ENCODE measurements at regions not wholly inside any gene's neighbourhood (a gene's known extent, or its start where the extent isn't known, plus 50 kb on each side); places are given as distances from the start of the nearest gene placed in this dataset.

DNA sequence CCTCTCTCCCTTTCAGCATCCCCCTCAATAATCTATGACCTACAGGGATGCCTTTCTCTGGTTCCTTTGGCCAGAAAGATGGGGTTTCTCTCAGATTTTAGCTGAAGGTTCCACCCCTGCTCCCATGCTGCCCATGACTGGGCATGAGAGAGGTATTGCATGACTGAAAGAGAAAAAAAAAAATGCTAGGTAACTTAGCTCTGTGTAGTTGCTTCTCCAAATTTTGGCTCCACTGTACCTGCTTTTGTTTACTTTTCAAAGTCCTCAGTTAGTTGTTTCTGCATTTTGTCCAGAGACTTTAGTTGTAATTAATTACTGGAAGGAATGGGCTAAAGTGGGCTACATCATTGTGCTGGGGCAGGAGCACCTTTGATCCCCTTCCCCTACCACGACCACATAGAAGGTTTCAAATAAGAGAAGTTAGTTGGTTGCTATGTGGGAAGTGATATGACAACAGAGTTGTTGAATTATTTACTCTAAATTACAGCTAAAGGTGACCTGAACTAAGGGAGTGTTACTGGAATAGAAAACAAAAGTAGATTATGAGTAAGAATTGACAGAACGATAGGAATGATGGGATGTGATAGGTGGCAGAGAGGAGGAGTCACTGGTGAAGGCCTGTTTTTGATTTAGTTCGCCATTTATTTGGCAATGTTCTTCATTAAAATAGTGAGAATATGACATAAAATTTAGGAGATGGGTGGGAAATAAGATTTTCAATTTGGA lies 605.4 kb upstream of the NR2F2 start:
- no peaks in the 10 kb centered on the region for H3K27me3 ChIP-seq (replicated peaks in 1 of 4; ENCODE audit: control insufficient read depth in 3 of 4, extremely low read depth in 1 of 4, insufficient read depth in 3 of 4, low read length in 3 of 4)
- H3K4ac ChIP-seq (replicated peaks; ENCODE audit: insufficient read length, low read depth, low read length) = no peak overlapping the region
- no peak overlapping the region for H2BK12ac ChIP-seq (ENCODE audit: low read depth, low read length)
- H3K4me2 ChIP-seq (ENCODE audit: insufficient read depth in 1 of 2, low read depth in 2 of 2, low read length in 2 of 2) = no peak overlapping the region
- no peak overlapping the region for H2BK5ac ChIP-seq (ENCODE audit: low read depth, low read length)
- H4K8ac ChIP-seq (ENCODE audit: extremely low read depth, insufficient read depth, low read length) = no peak overlapping the region
- H3K36me3 ChIP-seq (ENCODE audit: control insufficient read depth in 2 of 4, insufficient read depth in 4 of 4, low read length in 3 of 4) = no peaks in the 10 kb centered on the region
- POLR2A ChIA-PET (ENCODE audit: partially characterized antibody) = no interaction called here
- no peak overlapping the region for H2AFZ ChIP-seq (ENCODE audit: low read length)
- H3K27ac ChIP-seq (ENCODE audit: low read depth, low read length) = no peak overlapping the region
- H3K23ac ChIP-seq (ENCODE audit: insufficient read length) = no peak overlapping the region
- no peaks in the 10 kb centered on the region for H3K79me1 ChIP-seq (ENCODE audit: low read depth, low read length)
- no peaks in the 10 kb centered on the region for H4K20me1 ChIP-seq (replicated peaks in 1 of 2; ENCODE audit: control insufficient read depth in 1 of 2, insufficient read depth in 2 of 2, low read length in 2 of 2)
- no peaks in the 10 kb centered on the region for H3K23me2 ChIP-seq (ENCODE audit: low read depth, low read length)
- H3K79me2 ChIP-seq (ENCODE audit: control insufficient read depth in 1 of 2, insufficient read depth in 2 of 2, low read length in 2 of 2) = no peaks in the 10 kb centered on the region
- no peaks in the 10 kb centered on the region for H3K9me3 ChIP-seq (ENCODE audit: insufficient read depth in 2 of 2, low read depth in 1 of 2, low read length in 1 of 2)
- no peak overlapping the region for H2BK20ac ChIP-seq (ENCODE audit: low read length)
- H3K56ac ChIP-seq (replicated peaks; ENCODE audit: insufficient read length, low read depth, low read length) = no peak overlapping the region
- 92% methylated on average over 3 of the region's 3 CpGs; no CpG with 5 or more reads in 1 of the 2 experiments for WGBS, 2 experiments (ENCODE audit: extremely low coverage in 1 of 2, insufficient coverage in 1 of 2, insufficient read length in 1 of 2, insufficient replicate concordance in 2 of 2, low coverage in 1 of 2, low lambda C conversion rate in 2 of 2, missing lambda C conversion rate in 1 of 2)
- no peak overlapping the region for H4K5ac ChIP-seq (ENCODE audit: insufficient read length, low read depth, low read length)
- no peak overlapping the region for H4K91ac ChIP-seq (replicated peaks; ENCODE audit: insufficient read length, low read length)
- DNase-seq (ENCODE audit: low read depth in 1 of 2, low spot score in 2 of 2) = no peak
- H3K18ac ChIP-seq (ENCODE audit: extremely low read depth, low read length) = no peak overlapping the region
- no peak overlapping the region for H3K4me3 ChIP-seq (ENCODE audit: extremely low read depth in 1 of 4, insufficient read depth in 2 of 4, low read depth in 3 of 4, low read length in 4 of 4)
- no peak overlapping the region for H2BK15ac ChIP-seq (ENCODE audit: low read length)
- FAIRE-seq = no peak
- no peaks in the 10 kb centered on the region for H3K4me1 ChIP-seq (replicated peaks in 1 of 4; ENCODE audit: control insufficient read depth in 3 of 4, insufficient read depth in 4 of 4, low read length in 3 of 4)
- no peak overlapping the region for H3K14ac ChIP-seq (ENCODE audit: insufficient read length)
- CTCF ChIA-PET (ENCODE audit: partially characterized antibody) = interaction anchor here (0.6 to 0.8 kb wide), 2 partner anchors 498 to 658 kb away, joined by 3 to 4 read pairs; no protein-coding TSS in a partner anchor
- H3K9ac ChIP-seq (replicated peaks in 1 of 4; ENCODE audit: extremely low read depth in 1 of 4, low read depth in 3 of 4, low read length in 3 of 4) = no peak overlapping the region
- no peak overlapping the region for H2BK120ac ChIP-seq (replicated peaks; ENCODE audit: low read depth, low read length)
- H2AK5ac ChIP-seq (ENCODE audit: low read depth, low read length) = no peak overlapping the region
- no peak for TF ChIP-seq BACH1 (IDR thresholded peaks at IDR 0.05; ENCODE audit: low read length)

All from H1 (cell line).